ENCODE measurements at regions not wholly inside any gene's neighbourhood (a gene's known extent, or its start where the extent isn't known, plus 50 kb on each side); places are given as distances from the start of the nearest gene placed in this dataset.

DNA sequence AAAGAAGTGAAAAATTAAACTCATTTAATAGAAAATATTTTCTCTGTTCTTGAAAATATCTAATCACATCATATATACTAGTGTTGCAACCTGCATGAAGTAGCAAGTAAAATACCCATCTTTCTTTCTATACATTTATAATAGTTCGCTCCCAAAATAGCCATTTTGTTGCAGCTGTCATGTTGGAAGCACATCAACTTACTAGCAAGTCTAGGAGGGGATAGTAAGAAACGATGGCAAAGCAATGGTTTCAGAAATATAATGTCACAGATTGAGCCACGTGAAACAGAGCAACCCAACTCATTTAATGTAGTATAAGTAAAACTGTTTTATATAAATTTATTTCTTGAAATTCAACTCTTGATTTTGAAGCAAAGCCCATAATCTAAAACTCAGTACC is 521.8 kb downstream of the LRRIQ3 start:
- no peaks in the 10 kb centered on the region for H3K27me3 ChIP-seq (replicated peaks; ENCODE audit: insufficient read depth, low read length)
- no peak overlapping the region for H3K27ac ChIP-seq (ENCODE audit: low read length)
- no peaks in the 10 kb centered on the region for H3K9me3 ChIP-seq (replicated peaks; ENCODE audit: insufficient read depth, low read length)
- H3K9me2 ChIP-seq (replicated peaks; ENCODE audit: insufficient read depth, low read length) = no peaks in the 10 kb centered on the region
- H3K36me3 ChIP-seq (replicated peaks; ENCODE audit: insufficient read depth, low read length) = no peaks in the 10 kb centered on the region
- no peaks in the 10 kb centered on the region for H4K20me1 ChIP-seq (ENCODE audit: insufficient read depth, low read length)
- H3F3A ChIP-seq (ENCODE audit: insufficient read depth, low read length) = no peaks in the 10 kb centered on the region
- H3K79me2 ChIP-seq (ENCODE audit: low read length) = no peaks in the 10 kb centered on the region
- TF ChIP-seq CTCF (IDR thresholded peaks at IDR 0.05; ENCODE audit: low read length) (no peak), EZH2phosphoT487 (IDR thresholded peaks at IDR 0.05; ENCODE audit: low read length) (no peak), EZH2 (optimal IDR thresholded peaks at IDR 0.05; ENCODE audit: low read depth, low read length) (no peak)
- H3K4me1 ChIP-seq (ENCODE audit: low read length) = no peaks in the 10 kb centered on the region
- no peak overlapping the region for H3K4me3 ChIP-seq (ENCODE audit: low read length)
- no peak overlapping the region for H3K4me2 ChIP-seq (ENCODE audit: low read depth, low read length)
- DNase-seq = no peak
- H2AFZ ChIP-seq (ENCODE audit: low read length) = no peak overlapping the region
- H3K9ac ChIP-seq (ENCODE audit: low read length) = no peak overlapping the region

DNA sequence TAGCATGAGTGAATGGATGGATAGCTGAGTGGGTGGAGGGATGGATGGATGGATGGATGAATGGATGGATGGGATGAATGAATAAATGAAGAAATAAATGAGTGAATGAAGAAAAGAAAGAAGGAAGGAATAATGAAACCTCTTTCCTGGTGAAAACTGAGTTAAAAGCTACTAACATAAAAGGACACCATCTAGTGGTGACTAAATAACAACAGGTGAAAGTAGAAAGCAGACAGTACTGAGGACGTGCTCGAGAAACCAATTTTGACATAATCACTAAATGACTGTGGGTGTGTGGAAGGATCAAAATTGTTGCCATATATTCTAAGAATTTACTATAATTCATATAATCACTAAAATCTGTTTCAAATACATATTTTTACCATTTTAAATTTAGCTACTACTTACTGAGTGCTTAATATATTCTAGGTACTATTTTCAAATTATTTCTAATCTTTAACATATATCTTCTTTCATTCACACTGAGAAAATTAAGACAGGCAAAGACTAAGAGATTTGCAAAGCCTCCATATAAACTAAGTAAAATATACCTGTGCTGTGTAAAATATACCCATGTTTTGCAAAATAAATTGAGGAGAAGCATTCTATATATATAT is 522.9 kb downstream of the LRRIQ3 start:
- Histone ChIP-seq H2AFZ (ENCODE audit: low read length) (no peak overlapping the region), H4K20me1 (ENCODE audit: insufficient read depth, low read length) (no peaks in the 10 kb centered on the region), H3K4me3 (ENCODE audit: low read length) (no peak overlapping the region), H3F3A (ENCODE audit: insufficient read depth, low read length) (no peaks in the 10 kb centered on the region), H3K4me1 (ENCODE audit: low read length) (no peaks in the 10 kb centered on the region), H3K4me2 (ENCODE audit: low read depth, low read length) (no peak overlapping the region), H3K27me3 (replicated peaks; ENCODE audit: insufficient read depth, low read length) (no peaks in the 10 kb centered on the region), H3K79me2 (ENCODE audit: low read length) (no peaks in the 10 kb centered on the region), H3K9ac (ENCODE audit: low read length) (no peak overlapping the region), H3K9me3 (replicated peaks; ENCODE audit: insufficient read depth, low read length) (no peaks in the 10 kb centered on the region), H3K27ac (ENCODE audit: low read length) (no peak overlapping the region), H3K36me3 (replicated peaks; ENCODE audit: insufficient read depth, low read length) (no peaks in the 10 kb centered on the region), H3K9me2 (replicated peaks; ENCODE audit: insufficient read depth, low read length) (no peaks in the 10 kb centered on the region)
- DNase-seq = peak; percentile 11
- TF ChIP-seq EZH2 (optimal IDR thresholded peaks at IDR 0.05; ENCODE audit: low read depth, low read length) (no peak), EZH2phosphoT487 (IDR thresholded peaks at IDR 0.05; ENCODE audit: low read length) (no peak), CTCF (IDR thresholded peaks at IDR 0.05; ENCODE audit: low read length) (peak; percentile 58)

- no peaks in the 10 kb centered on the region for H3F3A ChIP-seq (ENCODE audit: insufficient read depth, low read length)
- H3K27me3 ChIP-seq (replicated peaks; ENCODE audit: insufficient read depth, low read length) = no peaks in the 10 kb centered on the region
- no peak overlapping the region for H3K27ac ChIP-seq (ENCODE audit: low read length)
- no peak for DNase-seq
- no peak overlapping the region for H3K9ac ChIP-seq (ENCODE audit: low read length)
- H3K9me3 ChIP-seq (replicated peaks; ENCODE audit: insufficient read depth, low read length) = no peaks in the 10 kb centered on the region
- H2AFZ ChIP-seq (ENCODE audit: low read length) = no peak overlapping the region
- no peak overlapping the region for H3K4me2 ChIP-seq (ENCODE audit: low read depth, low read length)
- no peaks in the 10 kb centered on the region for H3K79me2 ChIP-seq (ENCODE audit: low read length)
- no peaks in the 10 kb centered on the region for H3K36me3 ChIP-seq (replicated peaks; ENCODE audit: insufficient read depth, low read length)
- H3K4me3 ChIP-seq (ENCODE audit: low read length) = no peak overlapping the region
- no peaks in the 10 kb centered on the region for H4K20me1 ChIP-seq (ENCODE audit: insufficient read depth, low read length)
- H3K4me1 ChIP-seq (ENCODE audit: low read length) = no peaks in the 10 kb centered on the region
- H3K9me2 ChIP-seq (replicated peaks; ENCODE audit: insufficient read depth, low read length) = no peaks in the 10 kb centered on the region
- TF ChIP-seq EZH2phosphoT487 (IDR thresholded peaks at IDR 0.05; ENCODE audit: low read length) (no peak), EZH2 (optimal IDR thresholded peaks at IDR 0.05; ENCODE audit: low read depth, low read length) (no peak), CTCF (IDR thresholded peaks at IDR 0.05; ENCODE audit: low read length) (no peak)
Measured at GRCh38 chr1:73673971-73674370, 524.0 kb downstream of the LRRIQ3 start.
